HUES6 (cell line): ENCODE measurements at regions not wholly inside any gene's neighbourhood (a gene's known extent, or its start where the extent isn't known, plus 50 kb on each side); places are given as distances from the start of the nearest gene placed in this dataset.

Experiments used
- H3K27ac ChIP-seq: 2 replicates; pipeline ENCODE4 v1.7.0; 2013; ENCODE audit warnings: low read depth, mild to moderate bottlenecking, low read length, inconsistent platforms
- H3K27me3 ChIP-seq: 2 replicates; pipeline ENCODE4 v1.6.1; 2013; ENCODE audit warnings: low read length; ENCODE audit not compliant: control insufficient read depth, insufficient read depth
- H3K36me3 ChIP-seq: 2 replicates; pipeline ENCODE4 v1.6.1; 2013; ENCODE audit warnings: low read length; ENCODE audit not compliant: control insufficient read depth, insufficient read depth
- H3K4me1 ChIP-seq: 2 replicates; pipeline ENCODE4 v1.6.1; 2013; ENCODE audit warnings: low read length; ENCODE audit not compliant: control insufficient read depth, insufficient read depth
- H3K4me3 ChIP-seq: 2 replicates; pipeline ENCODE4 v1.5.1; 2013; ENCODE audit warnings: low read depth, low read length
- H3K9ac ChIP-seq: one replicate; pipeline ENCODE4 v1.6.1; 2013; ENCODE audit warnings: mild to moderate bottlenecking, low read length
- H3K9me3 ChIP-seq: 2 replicates; pipeline ENCODE4 v1.6.1; 2013; ENCODE audit warnings: low read depth, low read length; ENCODE audit not compliant: control insufficient read depth, insufficient read depth

- no peak overlapping the region for H3K27ac ChIP-seq
- H3K9ac ChIP-seq, result no peak overlapping the region
- H3K4me1 ChIP-seq, result no peaks in the 10 kb centered on the region
These were observed 78.5 kb upstream of the STK17B start for GRCh38 chr2:196249860-196250259.

GRCh38 chr2:196251132-196251531 is 79.8 kb upstream of the STK17B start:
- Histone ChIP-seq H3K27ac (no peak overlapping the region), H3K4me1 (no peaks in the 10 kb centered on the region), H3K4me3 (no peak overlapping the region), H3K9me3 (no peaks in the 10 kb centered on the region), H3K27me3 (no peaks in the 10 kb centered on the region), H3K36me3 (no peaks in the 10 kb centered on the region), H3K9ac (no peak overlapping the region)

More at GRCh38 chr2:196249860-196250259, 78.5 kb upstream of the STK17B start:
- Histone ChIP-seq H3K36me3 (no peaks in the 10 kb centered on the region), H3K27me3 (no peaks in the 10 kb centered on the region), H3K4me3 (no peak overlapping the region), H3K9me3 (no peaks in the 10 kb centered on the region)

GRCh38 chr2:196252408-196253115 is 81.2 kb upstream of the STK17B start:
- H3K4me3 ChIP-seq, result no peak overlapping the region
- H3K9me3 ChIP-seq, result no peaks in the 10 kb centered on the region
- no peak overlapping the region for H3K9ac ChIP-seq
- H3K27ac ChIP-seq, result no peak overlapping the region
- H3K27me3 ChIP-seq, result no peaks in the 10 kb centered on the region
- no peaks in the 10 kb centered on the region for H3K4me1 ChIP-seq
- no peaks in the 10 kb centered on the region for H3K36me3 ChIP-seq

- no peaks in the 10 kb centered on the region for H3K36me3 ChIP-seq
- H3K27ac ChIP-seq, result no peak overlapping the region
- no peaks in the 10 kb centered on the region for H3K4me1 ChIP-seq
- H3K4me3 ChIP-seq, result no peak overlapping the region
- H3K27me3 ChIP-seq, result no peaks in the 10 kb centered on the region
- H3K9me3 ChIP-seq, result no peaks in the 10 kb centered on the region
- no peak overlapping the region for H3K9ac ChIP-seq
These were observed 81.7 kb upstream of the STK17B start for GRCh38 chr2:196253116-196253480.

- Histone ChIP-seq H3K36me3 (no peaks in the 10 kb centered on the region), H3K9me3 (no peaks in the 10 kb centered on the region), H3K27ac (no peak overlapping the region), H3K27me3 (no peaks in the 10 kb centered on the region), H3K9ac (no peak overlapping the region), H3K4me1 (peaks cover 4% of the 10 kb centered on the region; the same call in 1 of the 2 replicates), H3K4me3 (no peak overlapping the region)
These were observed 85.2 kb upstream of the STK17B start for GRCh38 chr2:196256585-196256984.

GRCh38 chr2:196257086-196257485 is 85.7 kb upstream of the STK17B start:
- no peak overlapping the region for H3K4me3 ChIP-seq
- no peaks in the 10 kb centered on the region for H3K9me3 ChIP-seq
- no peak overlapping the region for H3K9ac ChIP-seq
- H3K27me3 ChIP-seq, result no peaks in the 10 kb centered on the region
- H3K27ac ChIP-seq, result no peak overlapping the region
- peaks cover 4% of the 10 kb centered on the region; the same call in 1 of the 2 replicates for H3K4me1 ChIP-seq
- H3K36me3 ChIP-seq, result no peaks in the 10 kb centered on the region

GRCh38 chr2:196258407-196258806 is 87.0 kb upstream of the STK17B start:
- no peaks in the 10 kb centered on the region for H3K36me3 ChIP-seq
- peaks cover 4% of the 10 kb centered on the region; the same call in 1 of the 2 replicates for H3K4me1 ChIP-seq
- no peak overlapping the region for H3K4me3 ChIP-seq
- no peak overlapping the region for H3K27ac ChIP-seq
- H3K27me3 ChIP-seq, result no peaks in the 10 kb centered on the region
- H3K9ac ChIP-seq, result no peak overlapping the region
- H3K9me3 ChIP-seq, result no peaks in the 10 kb centered on the region

- Histone ChIP-seq H3K27me3 (no peaks in the 10 kb centered on the region), H3K27ac (peak overlapping the region; percentile 5; the same call in 1 of the 2 replicates), H3K4me1 (peaks cover 4% of the 10 kb centered on the region; the same call in 1 of the 2 replicates), H3K9me3 (no peaks in the 10 kb centered on the region), H3K4me3 (no peak overlapping the region), H3K9ac (peak overlapping the region; percentile 17), H3K36me3 (no peaks in the 10 kb centered on the region)
These were observed 88.4 kb upstream of the STK17B start for GRCh38 chr2:196259507-196260481.

GRCh38 chr2:196260546-196260945 is 89.2 kb upstream of the STK17B start:
- Histone ChIP-seq H3K27ac (peak overlapping the region; percentile 5; the same call in 1 of the 2 replicates), H3K36me3 (no peaks in the 10 kb centered on the region), H3K27me3 (no peaks in the 10 kb centered on the region), H3K9ac (peak overlapping the region; percentile 17), H3K4me3 (no peak overlapping the region), H3K4me1 (peaks cover 4% of the 10 kb centered on the region; the same call in 1 of the 2 replicates), H3K9me3 (no peaks in the 10 kb centered on the region)

GRCh38 chr2:196262606-196263005 is 91.2 kb upstream of the STK17B start:
- no peaks in the 10 kb centered on the region for H3K9me3 ChIP-seq
- H3K27me3 ChIP-seq, result no peaks in the 10 kb centered on the region
- no peak overlapping the region for H3K27ac ChIP-seq
- no peaks in the 10 kb centered on the region for H3K36me3 ChIP-seq
- H3K4me1 ChIP-seq, result peaks cover 4% of the 10 kb centered on the region; the same call in 1 of the 2 replicates
- no peak overlapping the region for H3K9ac ChIP-seq
- no peak overlapping the region for H3K4me3 ChIP-seq
